ENCODE measurements at regions not wholly inside any gene's neighbourhood (a gene's known extent, or its start where the extent isn't known, plus 50 kb on each side); places are given as distances from the start of the nearest gene placed in this dataset.
"Not testable (repeated sequence)": the region's sequence is repeated elsewhere in the genome, so short reads cannot be mapped to it uniquely, and the experiment has no call there.

DNA sequence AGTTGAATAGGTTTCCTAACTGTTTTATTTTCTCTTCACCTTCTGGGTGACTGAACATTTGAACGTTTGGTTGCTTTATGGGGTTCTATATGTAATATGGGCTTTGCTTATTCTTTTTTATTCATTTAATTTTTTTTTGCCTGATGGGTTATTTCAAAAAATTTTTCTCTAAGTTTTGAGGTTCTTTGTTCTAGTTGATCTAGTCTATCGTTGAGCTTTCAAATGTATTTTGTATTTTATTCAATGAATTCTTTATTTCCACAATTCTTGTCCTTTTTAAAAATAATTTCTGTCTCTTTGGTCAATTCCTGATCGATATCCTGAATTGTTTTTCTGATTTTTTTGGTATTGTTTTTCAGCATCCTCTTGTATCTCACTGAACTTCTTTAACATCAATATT is 239.5 kb upstream of the PCDH9 start:
- H3K27me3 ChIP-seq (ENCODE audit: control insufficient read depth, insufficient read depth, low read length), result no peaks in the 10 kb centered on the region
- no peak overlapping the region for H3K4me3 ChIP-seq (ENCODE audit: low read depth, low read length)
- FAIRE-seq (no peak), DNase-seq (ENCODE audit: low read depth) (no peak)
- TF ChIP-seq, protein P1, sequence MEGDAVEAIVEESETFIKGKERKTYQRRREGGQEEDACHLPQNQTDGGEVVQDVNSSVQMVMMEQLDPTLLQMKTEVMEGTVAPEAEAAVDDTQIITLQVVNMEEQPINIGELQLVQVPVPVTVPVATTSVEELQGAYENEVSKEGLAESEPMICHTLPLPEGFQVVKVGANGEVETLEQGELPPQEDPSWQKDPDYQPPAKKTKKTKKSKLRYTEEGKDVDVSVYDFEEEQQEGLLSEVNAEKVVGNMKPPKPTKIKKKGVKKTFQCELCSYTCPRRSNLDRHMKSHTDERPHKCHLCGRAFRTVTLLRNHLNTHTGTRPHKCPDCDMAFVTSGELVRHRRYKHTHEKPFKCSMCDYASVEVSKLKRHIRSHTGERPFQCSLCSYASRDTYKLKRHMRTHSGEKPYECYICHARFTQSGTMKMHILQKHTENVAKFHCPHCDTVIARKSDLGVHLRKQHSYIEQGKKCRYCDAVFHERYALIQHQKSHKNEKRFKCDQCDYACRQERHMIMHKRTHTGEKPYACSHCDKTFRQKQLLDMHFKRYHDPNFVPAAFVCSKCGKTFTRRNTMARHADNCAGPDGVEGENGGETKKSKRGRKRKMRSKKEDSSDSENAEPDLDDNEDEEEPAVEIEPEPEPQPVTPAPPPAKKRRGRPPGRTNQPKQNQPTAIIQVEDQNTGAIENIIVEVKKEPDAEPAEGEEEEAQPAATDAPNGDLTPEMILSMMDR (IDR thresholded peaks at IDR 0.05; ENCODE audit: insufficient read depth, low read length, severe bottlenecking), result no peak
- H3K36me3 ChIP-seq (ENCODE audit: control insufficient read depth, insufficient read depth, low read length), result no peaks in the 10 kb centered on the region

DNA sequence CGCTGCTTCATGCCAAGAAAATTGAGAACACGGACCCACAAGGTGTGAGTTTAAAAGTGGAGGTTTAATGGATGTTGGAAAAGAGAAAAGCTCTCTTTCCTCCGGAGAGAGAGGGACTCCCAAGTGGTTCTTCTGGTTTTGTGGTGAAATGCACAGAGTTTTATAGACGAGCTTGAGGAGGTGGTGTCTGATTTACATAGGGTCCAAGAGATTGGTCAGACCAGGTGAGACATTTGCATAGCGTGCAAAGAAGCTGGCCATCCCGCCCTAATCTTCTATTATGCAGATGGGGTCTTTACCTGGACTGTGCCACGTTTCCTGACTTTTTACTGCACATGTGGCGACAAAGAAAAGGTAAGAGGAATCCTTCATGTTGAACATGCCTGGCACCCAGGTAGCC is 236.4 kb upstream of the PCDH9 start:
- FAIRE-seq (no peak), DNase-seq (ENCODE audit: low read depth) (no peak)
- no peaks in the 10 kb centered on the region for H3K36me3 ChIP-seq (ENCODE audit: control insufficient read depth, insufficient read depth, low read length)
- TF ChIP-seq, protein P1 (IDR thresholded peaks at IDR 0.05; ENCODE audit: insufficient read depth, low read length, severe bottlenecking), result no peak
- H3K27me3 ChIP-seq (ENCODE audit: control insufficient read depth, insufficient read depth, low read length), result no peaks in the 10 kb centered on the region
- no peak overlapping the region for H3K4me3 ChIP-seq (ENCODE audit: low read depth, low read length)

DNA sequence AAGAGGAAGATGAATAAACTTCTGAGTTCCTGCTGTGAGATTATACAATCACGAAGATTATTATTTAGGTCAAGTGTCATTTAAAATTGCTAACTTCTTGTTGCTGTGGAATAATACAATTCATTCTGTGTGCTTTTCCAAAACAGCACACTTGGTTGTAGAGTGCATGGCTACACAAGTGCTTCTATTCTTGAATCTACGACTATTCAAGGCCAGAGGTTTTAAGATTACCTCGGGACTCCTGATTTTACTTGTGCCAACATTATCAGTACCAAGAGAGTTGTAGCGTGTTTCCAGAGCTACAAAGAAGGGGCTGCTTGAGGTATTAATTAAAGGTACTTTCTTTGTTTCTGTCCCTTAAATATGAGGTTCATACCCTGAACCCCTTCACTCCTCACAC is 234.0 kb upstream of the PCDH9 start:
- DNase-seq (ENCODE audit: low read depth) (no peak), FAIRE-seq (no peak)
- Histone ChIP-seq H3K27me3 (ENCODE audit: control insufficient read depth, insufficient read depth, low read length) (no peaks in the 10 kb centered on the region), H3K4me3 (ENCODE audit: low read depth, low read length) (no peak overlapping the region), H3K36me3 (ENCODE audit: control insufficient read depth, insufficient read depth, low read length) (no peaks in the 10 kb centered on the region)
- TF ChIP-seq, protein P1 (IDR thresholded peaks at IDR 0.05; ENCODE audit: insufficient read depth, low read length, severe bottlenecking), result no peak

DNA sequence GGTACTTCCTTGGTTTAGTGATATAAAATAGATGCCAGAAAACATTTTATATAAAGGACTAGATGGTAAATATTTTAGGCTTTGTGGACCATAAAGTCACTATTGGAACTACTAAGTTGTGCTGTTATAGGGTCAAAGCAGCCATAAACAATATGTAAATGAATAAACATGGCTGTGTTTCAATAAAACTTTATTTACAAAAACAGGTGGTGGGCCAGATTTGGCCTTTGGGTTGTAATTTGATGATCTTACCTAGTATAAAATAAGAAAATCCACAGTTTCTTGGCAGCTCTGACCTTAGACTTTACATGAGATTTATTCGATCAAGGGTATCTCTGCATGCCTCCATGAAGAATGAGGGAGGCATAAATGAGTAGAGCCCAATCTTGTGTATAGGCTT is 232.0 kb upstream of the PCDH9 start:
- Histone ChIP-seq H3K4me3 (ENCODE audit: low read depth, low read length) (no peak overlapping the region), H3K27me3 (ENCODE audit: control insufficient read depth, insufficient read depth, low read length) (no peaks in the 10 kb centered on the region), H3K36me3 (ENCODE audit: control insufficient read depth, insufficient read depth, low read length) (no peaks in the 10 kb centered on the region)
- no peak for FAIRE-seq
- TF ChIP-seq, protein P1 (IDR thresholded peaks at IDR 0.05; ENCODE audit: insufficient read depth, low read length, severe bottlenecking), result no peak
- DNase-seq (ENCODE audit: low read depth), result no peak

DNA sequence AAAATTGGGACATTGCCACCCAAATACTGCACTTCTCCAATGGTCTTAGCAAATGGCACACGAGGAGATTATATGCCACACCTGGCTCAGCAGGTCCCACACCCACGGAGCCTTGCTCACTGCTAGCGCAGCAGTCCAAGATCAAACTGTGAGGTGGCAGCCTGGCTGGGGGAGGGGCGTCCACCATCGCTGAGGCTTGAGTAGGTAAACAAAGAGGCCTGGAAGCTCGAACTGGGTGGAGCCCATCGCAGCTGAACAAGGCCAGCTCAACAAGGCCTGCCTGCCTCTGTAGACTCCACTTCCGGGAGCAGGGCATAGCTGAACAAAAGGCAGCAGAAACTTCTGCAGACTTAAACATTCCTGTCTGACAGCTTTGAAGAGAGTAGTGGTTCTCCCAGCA is 222.4 kb upstream of the PCDH9 start:
- not testable (repeated sequence) for H3K27me3 ChIP-seq (ENCODE audit: control insufficient read depth, insufficient read depth, low read length); H3K4me3 ChIP-seq (ENCODE audit: low read depth, low read length); FAIRE-seq; DNase-seq (ENCODE audit: low read depth); H3K36me3 ChIP-seq (ENCODE audit: control insufficient read depth, insufficient read depth, low read length)

DNA sequence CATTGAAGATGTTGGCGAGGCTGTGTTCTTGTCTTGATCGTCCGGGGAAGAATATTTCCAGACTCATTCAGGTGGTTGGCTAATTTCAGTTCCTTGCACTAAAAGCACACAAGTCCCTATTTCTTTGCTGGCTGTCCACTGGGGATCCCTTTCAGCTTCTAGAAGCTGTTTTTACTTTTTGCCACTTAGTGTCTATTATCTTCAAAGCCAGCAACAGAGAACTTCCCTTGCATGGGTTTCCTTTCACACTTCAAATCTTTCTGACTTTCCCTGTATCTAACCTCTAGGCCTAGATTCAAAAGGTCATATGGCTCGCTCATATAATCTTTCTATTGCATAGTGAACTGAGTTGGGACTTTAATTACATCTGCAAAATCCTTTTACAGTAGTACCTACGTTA is 215.3 kb upstream of the PCDH9 start:
- H3K36me3 ChIP-seq (ENCODE audit: control insufficient read depth, insufficient read depth, low read length), result no peaks in the 10 kb centered on the region
- no peak for FAIRE-seq
- DNase-seq (ENCODE audit: low read depth), result no peak
- no peaks in the 10 kb centered on the region for H3K27me3 ChIP-seq (ENCODE audit: control insufficient read depth, insufficient read depth, low read length)
- no peak overlapping the region for H3K4me3 ChIP-seq (ENCODE audit: low read depth, low read length)
- TF ChIP-seq, protein P1 (IDR thresholded peaks at IDR 0.05; ENCODE audit: insufficient read depth, low read length, severe bottlenecking), result no peak
